ENCODE measurements at regions not wholly inside any gene's neighbourhood (a gene's known extent, or its start where the extent isn't known, plus 50 kb on each side); places are given as distances from the start of the nearest gene placed in this dataset.

- no peak overlapping the region for H3K4me3 ChIP-seq (ENCODE audit: low read depth, poor library complexity, severe bottlenecking)
- 76 to 88% methylated on average over 1 of the region's 1 CpG for WGBS, 2 donors
- TF ChIP-seq CTCF (IDR thresholded peaks at IDR 0.05) (no peak), POLR2A (IDR thresholded peaks at IDR 0.05) (no peak)
- DNase-seq (ENCODE audit: low spot score in 2 of 2), result no peak
- intact Hi-C loops (cut with DNase I; ENCODE audit: low total_unique reads), result no loop called here
Observed at GRCh38 chr11:107198490-107199007, 180.3 kb upstream of the GUCY1A2 start.

DNA sequence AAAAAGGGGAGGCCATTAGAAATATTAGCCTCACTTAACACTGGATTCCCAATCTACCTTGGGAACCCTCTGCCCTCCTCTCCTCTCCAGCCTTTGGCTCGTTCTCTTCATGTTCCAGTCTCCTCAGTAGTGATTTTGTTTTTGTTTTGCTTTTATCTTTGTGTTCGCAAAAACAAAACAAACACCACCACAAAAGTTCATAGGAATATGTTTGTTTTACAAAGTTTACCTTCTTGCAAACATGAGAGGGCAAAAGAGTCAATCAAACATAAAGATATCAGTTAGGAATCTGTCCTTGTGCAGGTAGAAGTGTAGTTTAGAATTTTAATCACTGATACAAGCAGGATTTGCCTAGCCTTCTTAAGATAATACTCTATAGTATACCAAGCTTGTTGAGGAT, 179.7 kb upstream of the GUCY1A2 start:
- intact Hi-C loops (cut with DNase I; ENCODE audit: low total_unique reads), result no loop called here
- WGBS, 2 donors, result 77 to 80% methylated on average over 2 of the region's 2 CpGs
- no peak for DNase-seq (ENCODE audit: low spot score in 2 of 2)
- H3K4me3 ChIP-seq (ENCODE audit: low read depth, poor library complexity, severe bottlenecking), result no peak overlapping the region
- TF ChIP-seq POLR2A (IDR thresholded peaks at IDR 0.05), result no peak
- no peak for TF ChIP-seq CTCF (IDR thresholded peaks at IDR 0.05)

DNA sequence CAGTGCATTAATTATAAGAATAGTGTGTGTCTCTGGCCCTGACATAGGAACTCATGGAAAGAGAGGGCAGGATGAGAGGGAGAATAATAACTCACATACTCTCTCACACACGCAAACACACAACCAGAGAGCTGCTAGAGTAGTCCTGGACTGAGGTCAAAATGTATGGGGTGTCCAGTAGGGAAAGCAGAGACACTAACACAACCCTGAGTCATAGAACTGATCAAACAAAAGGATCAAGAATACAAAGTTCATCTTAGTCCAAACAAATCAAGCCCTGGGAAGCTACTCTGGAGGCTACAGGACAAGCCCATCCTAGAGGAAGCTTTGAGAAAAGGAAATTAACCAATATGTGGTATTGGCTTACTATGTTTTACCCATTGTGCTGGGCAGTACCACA, 178.5 kb upstream of the GUCY1A2 start:
- no peak for DNase-seq (ENCODE audit: low spot score in 2 of 2)
- H3K4me3 ChIP-seq (ENCODE audit: low read depth, poor library complexity, severe bottlenecking), result no peak overlapping the region
- TF ChIP-seq CTCF (IDR thresholded peaks at IDR 0.05) (no peak), POLR2A (IDR thresholded peaks at IDR 0.05) (no peak)
- WGBS, 2 donors, result 88 to 92% methylated on average over 1 of the region's 1 CpG
- intact Hi-C loops (cut with DNase I; ENCODE audit: low total_unique reads), result no loop called here

GRCh38 chr11:107184986-107185385, 166.7 kb upstream of the GUCY1A2 start:
- no peak for DNase-seq (ENCODE audit: low spot score in 2 of 2)
- TF ChIP-seq CTCF (IDR thresholded peaks at IDR 0.05), result no peak
- TF ChIP-seq POLR2A (IDR thresholded peaks at IDR 0.05), result no peak
- no peak overlapping the region for H3K4me3 ChIP-seq (ENCODE audit: low read depth, poor library complexity, severe bottlenecking)
- intact Hi-C loops (cut with DNase I; ENCODE audit: low total_unique reads), result no loop called here

- intact Hi-C loops (cut with DNase I; ENCODE audit: low total_unique reads), result no loop called here
- TF ChIP-seq CTCF (IDR thresholded peaks at IDR 0.05) (no peak), POLR2A (IDR thresholded peaks at IDR 0.05) (no peak)
- no peak for DNase-seq (ENCODE audit: low spot score in 2 of 2)
- WGBS, 2 donors, result 75 to 87% methylated on average over 2 of the region's 2 CpGs
- H3K4me3 ChIP-seq (ENCODE audit: low read depth, poor library complexity, severe bottlenecking), result no peak overlapping the region
Observed at GRCh38 chr11:107183953-107184352, 165.7 kb upstream of the GUCY1A2 start.

DNA sequence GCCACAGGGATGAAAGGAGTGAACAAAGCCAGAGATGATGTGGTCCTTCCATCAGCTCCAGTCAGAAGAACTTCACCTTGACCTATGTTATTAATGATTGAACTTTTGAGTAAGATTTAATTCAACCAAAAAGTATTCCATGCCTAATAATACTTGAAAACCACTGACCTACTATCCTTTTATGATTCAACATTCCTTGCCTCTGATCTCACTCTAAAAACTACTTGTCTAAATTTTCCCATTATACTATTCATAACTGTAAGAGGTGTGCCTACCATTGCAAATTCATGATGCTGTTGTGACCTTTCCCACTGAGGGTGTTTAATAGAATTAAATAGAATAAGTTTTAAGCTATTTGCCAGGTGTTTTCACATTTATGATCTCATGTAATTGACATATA, 164.7 kb upstream of the GUCY1A2 start:
- intact Hi-C loops (cut with DNase I; ENCODE audit: low total_unique reads), result no loop called here
- TF ChIP-seq CTCF (IDR thresholded peaks at IDR 0.05) (no peak), POLR2A (IDR thresholded peaks at IDR 0.05) (no peak)
- no peak for DNase-seq (ENCODE audit: low spot score in 2 of 2)
- H3K4me3 ChIP-seq (ENCODE audit: low read depth, poor library complexity, severe bottlenecking), result no peak overlapping the region

All from lower leg skin (tissue), 4 donors.